ENCODE measurements at regions not wholly inside any gene's neighbourhood (a gene's known extent, or its start where the extent isn't known, plus 50 kb on each side); places are given as distances from the start of the nearest gene placed in this dataset.
A peak's percentile ranks its signal among the peaks of the same experiment; 100 is the strongest.
"Not testable (repeated sequence)": the region's sequence is repeated elsewhere in the genome, so short reads cannot be mapped to it uniquely, and the experiment has no call there.

GRCh38 chr11:8767466-8768142 is 85.0 kb downstream of the RPL27A start:
- TF ChIP-seq, protein P1, sequence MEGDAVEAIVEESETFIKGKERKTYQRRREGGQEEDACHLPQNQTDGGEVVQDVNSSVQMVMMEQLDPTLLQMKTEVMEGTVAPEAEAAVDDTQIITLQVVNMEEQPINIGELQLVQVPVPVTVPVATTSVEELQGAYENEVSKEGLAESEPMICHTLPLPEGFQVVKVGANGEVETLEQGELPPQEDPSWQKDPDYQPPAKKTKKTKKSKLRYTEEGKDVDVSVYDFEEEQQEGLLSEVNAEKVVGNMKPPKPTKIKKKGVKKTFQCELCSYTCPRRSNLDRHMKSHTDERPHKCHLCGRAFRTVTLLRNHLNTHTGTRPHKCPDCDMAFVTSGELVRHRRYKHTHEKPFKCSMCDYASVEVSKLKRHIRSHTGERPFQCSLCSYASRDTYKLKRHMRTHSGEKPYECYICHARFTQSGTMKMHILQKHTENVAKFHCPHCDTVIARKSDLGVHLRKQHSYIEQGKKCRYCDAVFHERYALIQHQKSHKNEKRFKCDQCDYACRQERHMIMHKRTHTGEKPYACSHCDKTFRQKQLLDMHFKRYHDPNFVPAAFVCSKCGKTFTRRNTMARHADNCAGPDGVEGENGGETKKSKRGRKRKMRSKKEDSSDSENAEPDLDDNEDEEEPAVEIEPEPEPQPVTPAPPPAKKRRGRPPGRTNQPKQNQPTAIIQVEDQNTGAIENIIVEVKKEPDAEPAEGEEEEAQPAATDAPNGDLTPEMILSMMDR (IDR thresholded peaks at IDR 0.05; ENCODE audit: poor library complexity, severe bottlenecking) = no peak
- Histone ChIP-seq H3K27ac (ENCODE audit: poor library complexity, severe bottlenecking) (peak overlapping the region; percentile 78), H3K27me3 (ENCODE audit: insufficient read depth, poor library complexity, severe bottlenecking) (no peaks in the 10 kb centered on the region), H3K4me3 (ENCODE audit: severe bottlenecking) (no peak overlapping the region), H3K36me3 (ENCODE audit: low read depth) (peaks cover 12% of the 10 kb centered on the region), H3K4me1 (ENCODE audit: insufficient read depth, poor library complexity, severe bottlenecking) (peaks cover 63% of the 10 kb centered on the region), H3K9me3 (ENCODE audit: severe bottlenecking) (no peaks in the 10 kb centered on the region)
- ATAC-seq (ENCODE audit: low read depth) (peak; percentile 80), DNase-seq (ENCODE audit: low spot score) (no peak)

GRCh38 chr11:8768625-8769333 is 86.2 kb downstream of the RPL27A start:
- H3K9me3 ChIP-seq (ENCODE audit: severe bottlenecking) = no peaks in the 10 kb centered on the region
- TF ChIP-seq, protein P1 (IDR thresholded peaks at IDR 0.05; ENCODE audit: poor library complexity, severe bottlenecking) = peak; percentile 47
- H3K27ac ChIP-seq (ENCODE audit: poor library complexity, severe bottlenecking) = peak overlapping the region; percentile 78
- peaks cover 4% of the 10 kb centered on the region for H3K36me3 ChIP-seq (ENCODE audit: low read depth)
- H3K4me1 ChIP-seq (ENCODE audit: insufficient read depth, poor library complexity, severe bottlenecking) = peaks cover 75% of the 10 kb centered on the region
- H3K4me3 ChIP-seq (ENCODE audit: severe bottlenecking) = no peak overlapping the region
- DNase-seq (ENCODE audit: low spot score) (no peak), ATAC-seq (ENCODE audit: low read depth) (peak; percentile 35)
- no peaks in the 10 kb centered on the region for H3K27me3 ChIP-seq (ENCODE audit: insufficient read depth, poor library complexity, severe bottlenecking)

- H3K9me3 ChIP-seq (ENCODE audit: severe bottlenecking) = no peaks in the 10 kb centered on the region
- peaks cover 66% of the 10 kb centered on the region for H3K4me1 ChIP-seq (ENCODE audit: insufficient read depth, poor library complexity, severe bottlenecking)
- no peak for ATAC-seq (ENCODE audit: low read depth)
- H3K36me3 ChIP-seq (ENCODE audit: low read depth) = no peaks in the 10 kb centered on the region; the same call in 1 of the 2 replicates
- no peak for DNase-seq (ENCODE audit: low spot score)
- peak overlapping the region; percentile 78 for H3K27ac ChIP-seq (ENCODE audit: poor library complexity, severe bottlenecking)
- H3K4me3 ChIP-seq (ENCODE audit: severe bottlenecking) = no peak overlapping the region
- H3K27me3 ChIP-seq (ENCODE audit: insufficient read depth, poor library complexity, severe bottlenecking) = no peaks in the 10 kb centered on the region
- TF ChIP-seq, protein P1 (IDR thresholded peaks at IDR 0.05; ENCODE audit: poor library complexity, severe bottlenecking) = no peak
These were observed 90.3 kb downstream of the RPL27A start for GRCh38 chr11:8772571-8773519.

- peak; percentile 41 for ATAC-seq (ENCODE audit: low read depth)
- Histone ChIP-seq H3K27me3 (ENCODE audit: insufficient read depth, poor library complexity, severe bottlenecking) (no peaks in the 10 kb centered on the region), H3K9me3 (ENCODE audit: severe bottlenecking) (no peaks in the 10 kb centered on the region), H3K4me3 (ENCODE audit: severe bottlenecking) (no peak overlapping the region), H3K27ac (ENCODE audit: poor library complexity, severe bottlenecking) (peak overlapping the region; percentile 78), H3K36me3 (ENCODE audit: low read depth) (no peaks in the 10 kb centered on the region; the same call in none of the 2 replicates), H3K4me1 (ENCODE audit: insufficient read depth, poor library complexity, severe bottlenecking) (peaks cover 54% of the 10 kb centered on the region)
- DNase-seq (ENCODE audit: low spot score) = no peak
- TF ChIP-seq, protein P1 (IDR thresholded peaks at IDR 0.05; ENCODE audit: poor library complexity, severe bottlenecking) = no peak
These were observed 91.4 kb downstream of the RPL27A start for GRCh38 chr11:8773916-8774539.

- not testable (repeated sequence) for H3K4me3 ChIP-seq (ENCODE audit: severe bottlenecking); H3K9me3 ChIP-seq (ENCODE audit: severe bottlenecking); H3K27me3 ChIP-seq (ENCODE audit: insufficient read depth, poor library complexity, severe bottlenecking); H3K36me3 ChIP-seq (ENCODE audit: low read depth); ATAC-seq (ENCODE audit: low read depth); DNase-seq (ENCODE audit: low spot score)
- Histone ChIP-seq H3K27ac (ENCODE audit: poor library complexity, severe bottlenecking) (peak overlapping the region; percentile 78), H3K4me1 (ENCODE audit: insufficient read depth, poor library complexity, severe bottlenecking) (peaks cover 50% of the 10 kb centered on the region)
These were observed 92.3 kb downstream of the RPL27A start for GRCh38 chr11:8774916-8775315.

Data from RWPE2 (cell line).